OCI-LY1 (cell line): ENCODE measurements at regions not wholly inside any gene's neighbourhood (a gene's known extent, or its start where the extent isn't known, plus 50 kb on each side); places are given as distances from the start of the nearest gene placed in this dataset.

Source experiments
- EZH2 ChIP-seq: fragments of 200-600 bp; sonication (generic), shearing (Covaris generic); IDR thresholded peaks from 2 replicates; pipeline ENCODE4 v1.8.0; 2017; ENCODE audit warnings: borderline replicate concordance, mixed run types, mild to moderate bottlenecking, antibody characterized with exemption, low read length, moderate library complexity, mixed read lengths
- TF ChIP-seq, protein P1 (sequence below): fragments of 200-600 bp; sonication (generic), shearing (Covaris generic); IDR thresholded peaks from 2 replicates; pipeline ENCODE4 v1.5.1; 2017; ENCODE audit warnings: mild to moderate bottlenecking, antibody characterized with exemption, low read length, moderate library complexity, mixed read lengths

DNA sequence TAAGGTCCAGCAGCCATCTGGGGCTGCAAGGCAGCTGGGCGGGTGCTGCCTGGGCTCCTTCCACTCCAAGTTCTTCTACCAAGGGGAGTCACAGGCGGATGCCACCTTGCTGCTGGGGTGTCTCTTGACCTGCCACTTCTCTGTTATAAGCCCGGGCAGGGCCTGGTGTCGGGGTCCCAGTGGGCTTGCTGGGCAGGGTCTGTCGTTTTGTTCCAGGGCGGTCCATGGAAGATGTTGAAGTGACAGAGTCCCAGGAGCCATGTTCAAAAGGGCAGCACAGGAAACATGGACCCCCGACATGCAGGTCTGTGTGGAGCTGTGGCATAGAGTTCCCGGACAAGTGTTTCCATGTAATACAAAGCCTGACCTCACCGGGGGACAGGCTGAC, 91.1 kb downstream of the TNFRSF13B start:
- TF ChIP-seq, protein P1, sequence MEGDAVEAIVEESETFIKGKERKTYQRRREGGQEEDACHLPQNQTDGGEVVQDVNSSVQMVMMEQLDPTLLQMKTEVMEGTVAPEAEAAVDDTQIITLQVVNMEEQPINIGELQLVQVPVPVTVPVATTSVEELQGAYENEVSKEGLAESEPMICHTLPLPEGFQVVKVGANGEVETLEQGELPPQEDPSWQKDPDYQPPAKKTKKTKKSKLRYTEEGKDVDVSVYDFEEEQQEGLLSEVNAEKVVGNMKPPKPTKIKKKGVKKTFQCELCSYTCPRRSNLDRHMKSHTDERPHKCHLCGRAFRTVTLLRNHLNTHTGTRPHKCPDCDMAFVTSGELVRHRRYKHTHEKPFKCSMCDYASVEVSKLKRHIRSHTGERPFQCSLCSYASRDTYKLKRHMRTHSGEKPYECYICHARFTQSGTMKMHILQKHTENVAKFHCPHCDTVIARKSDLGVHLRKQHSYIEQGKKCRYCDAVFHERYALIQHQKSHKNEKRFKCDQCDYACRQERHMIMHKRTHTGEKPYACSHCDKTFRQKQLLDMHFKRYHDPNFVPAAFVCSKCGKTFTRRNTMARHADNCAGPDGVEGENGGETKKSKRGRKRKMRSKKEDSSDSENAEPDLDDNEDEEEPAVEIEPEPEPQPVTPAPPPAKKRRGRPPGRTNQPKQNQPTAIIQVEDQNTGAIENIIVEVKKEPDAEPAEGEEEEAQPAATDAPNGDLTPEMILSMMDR, result no peak
- no peak for TF ChIP-seq EZH2
